KMS-11 (cell line): ENCODE measurements at regions not wholly inside any gene's neighbourhood (a gene's known extent, or its start where the extent isn't known, plus 50 kb on each side); places are given as distances from the start of the nearest gene placed in this dataset.

ENCODE experiments used
- H2AFZ ChIP-seq: fragments of 200-600 bp; sonication (generic); 2 replicates; pipeline ENCODE4 v1.6.1; 2016; ENCODE audit warnings: antibody characterized with exemption, mixed run types, low read depth
- H3K27ac ChIP-seq: fragments of 200-600 bp; sonication (generic); 2 replicates; pipeline ENCODE4 v1.6.1; 2016; ENCODE audit warnings: mild to moderate bottlenecking, mixed run types
- H3K27me3 ChIP-seq: fragments of 200-600 bp; sonication (generic); 2 replicates; pipeline ENCODE4 v1.6.1; 2017; ENCODE audit warnings: mild to moderate bottlenecking, low read depth, mixed run types, moderate library complexity; ENCODE audit not compliant: insufficient read depth
- H3K36me3 ChIP-seq: fragments of 200-600 bp; sonication (generic); 2 replicates; pipeline ENCODE4 v1.6.1; 2017; ENCODE audit warnings: mild to moderate bottlenecking, mixed run types; ENCODE audit not compliant: insufficient read depth
- H3K4me1 ChIP-seq: fragments of 200-600 bp; sonication (generic); 2 replicates; pipeline ENCODE4 v1.6.1; 2016; ENCODE audit warnings: mild to moderate bottlenecking, low read depth, mixed run types; ENCODE audit not compliant: poor library complexity, severe bottlenecking
- H3K4me2 ChIP-seq: fragments of 200-600 bp; sonication (generic); 2 replicates; pipeline ENCODE4 v1.7.0; 2016; ENCODE audit warnings: mild to moderate bottlenecking, mixed run types
- H3K4me3 ChIP-seq: fragments of 200-600 bp; sonication (generic); IDR thresholded peaks from 2 replicates; pipeline ENCODE4 v1.6.1; 2017; ENCODE audit warnings: low read depth, low read length, mixed read lengths; ENCODE audit not compliant: insufficient read depth
- H3K79me2 ChIP-seq: fragments of 200-600 bp; sonication (generic); 2 replicates; pipeline ENCODE4 v1.6.1; 2016; ENCODE audit warnings: low read depth, mixed run types; ENCODE audit not compliant: insufficient read depth
- H3K9ac ChIP-seq: fragments of 200-600 bp; sonication (generic); 2 replicates; pipeline ENCODE4 v1.6.1; 2016; ENCODE audit warnings: mild to moderate bottlenecking, mixed run types
- H4K20me1 ChIP-seq: fragments of 200-600 bp; sonication (generic); 2 replicates; pipeline ENCODE4 v1.6.1; 2016; ENCODE audit warnings: mild to moderate bottlenecking, mixed run types; ENCODE audit not compliant: insufficient read depth
- TF ChIP-seq, protein P1 (sequence below): fragments of 200-600 bp; sonication (generic); conservative IDR thresholded peaks from 2 replicates; pipeline ENCODE4 v1.6.1; 2017; ENCODE audit warnings: low read depth, mild to moderate bottlenecking, antibody characterized with exemption, low read length, moderate library complexity, mixed read lengths

GRCh38 chr15:69953051-69953450 lies 144.7 kb downstream of the TLE3 start:
- Histone ChIP-seq H3K36me3 (no peaks in the 10 kb centered on the region), H4K20me1 (no peaks in the 10 kb centered on the region), H2AFZ (no peak overlapping the region), H3K79me2 (no peaks in the 10 kb centered on the region), H3K27ac (no peak overlapping the region), H3K4me2 (no peak overlapping the region), H3K4me1 (no peaks in the 10 kb centered on the region), H3K4me3 (no peak overlapping the region), H3K9ac (no peak overlapping the region), H3K27me3 (no peaks in the 10 kb centered on the region)
- TF ChIP-seq, protein P1, sequence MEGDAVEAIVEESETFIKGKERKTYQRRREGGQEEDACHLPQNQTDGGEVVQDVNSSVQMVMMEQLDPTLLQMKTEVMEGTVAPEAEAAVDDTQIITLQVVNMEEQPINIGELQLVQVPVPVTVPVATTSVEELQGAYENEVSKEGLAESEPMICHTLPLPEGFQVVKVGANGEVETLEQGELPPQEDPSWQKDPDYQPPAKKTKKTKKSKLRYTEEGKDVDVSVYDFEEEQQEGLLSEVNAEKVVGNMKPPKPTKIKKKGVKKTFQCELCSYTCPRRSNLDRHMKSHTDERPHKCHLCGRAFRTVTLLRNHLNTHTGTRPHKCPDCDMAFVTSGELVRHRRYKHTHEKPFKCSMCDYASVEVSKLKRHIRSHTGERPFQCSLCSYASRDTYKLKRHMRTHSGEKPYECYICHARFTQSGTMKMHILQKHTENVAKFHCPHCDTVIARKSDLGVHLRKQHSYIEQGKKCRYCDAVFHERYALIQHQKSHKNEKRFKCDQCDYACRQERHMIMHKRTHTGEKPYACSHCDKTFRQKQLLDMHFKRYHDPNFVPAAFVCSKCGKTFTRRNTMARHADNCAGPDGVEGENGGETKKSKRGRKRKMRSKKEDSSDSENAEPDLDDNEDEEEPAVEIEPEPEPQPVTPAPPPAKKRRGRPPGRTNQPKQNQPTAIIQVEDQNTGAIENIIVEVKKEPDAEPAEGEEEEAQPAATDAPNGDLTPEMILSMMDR = no peak

- Histone ChIP-seq H2AFZ (no peak overlapping the region), H3K79me2 (no peaks in the 10 kb centered on the region), H3K4me1 (no peaks in the 10 kb centered on the region), H3K36me3 (no peaks in the 10 kb centered on the region), H3K27ac (no peak overlapping the region), H4K20me1 (no peaks in the 10 kb centered on the region), H3K4me3 (no peak overlapping the region), H3K27me3 (no peaks in the 10 kb centered on the region), H3K9ac (no peak overlapping the region), H3K4me2 (no peak overlapping the region)
- TF ChIP-seq, protein P1 = no peak
These were observed 143.9 kb downstream of the TLE3 start for GRCh38 chr15:69953816-69954215.

DNA sequence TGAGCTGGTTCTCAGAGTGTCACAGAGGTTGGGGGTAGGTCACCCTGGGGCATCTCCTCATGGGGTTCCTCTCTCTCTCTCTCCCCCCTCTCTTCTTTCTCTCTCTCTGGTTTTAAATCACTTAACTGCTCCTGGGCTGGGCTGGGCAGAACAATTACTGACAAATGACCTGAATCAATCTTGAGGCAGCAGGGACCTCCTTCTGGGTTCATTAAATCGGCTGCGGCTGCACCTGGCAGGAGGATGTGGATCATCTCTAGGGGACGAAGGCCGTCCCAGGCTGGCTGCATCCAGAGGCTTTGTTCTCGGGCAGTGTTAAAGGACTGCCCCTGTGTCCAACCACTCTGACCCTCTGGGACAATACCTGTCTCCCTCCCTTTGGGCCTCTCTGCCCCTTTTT lies 143.1 kb downstream of the TLE3 start:
- Histone ChIP-seq H2AFZ (no peak overlapping the region), H3K79me2 (no peaks in the 10 kb centered on the region), H3K4me2 (no peak overlapping the region), H3K4me3 (no peak overlapping the region), H4K20me1 (no peaks in the 10 kb centered on the region), H3K27ac (no peak overlapping the region), H3K36me3 (no peaks in the 10 kb centered on the region), H3K4me1 (no peaks in the 10 kb centered on the region), H3K27me3 (no peaks in the 10 kb centered on the region), H3K9ac (no peak overlapping the region)
- TF ChIP-seq, protein P1 = no peak

- Histone ChIP-seq H3K27me3 (no peaks in the 10 kb centered on the region), H3K4me1 (no peaks in the 10 kb centered on the region), H2AFZ (no peak overlapping the region), H3K36me3 (no peaks in the 10 kb centered on the region), H3K4me2 (no peak overlapping the region), H4K20me1 (no peaks in the 10 kb centered on the region), H3K79me2 (no peaks in the 10 kb centered on the region), H3K9ac (no peak overlapping the region), H3K27ac (no peak overlapping the region), H3K4me3 (no peak overlapping the region)
- TF ChIP-seq, protein P1 = no peak
These were observed 142.3 kb downstream of the TLE3 start for GRCh38 chr15:69955240-69955894.
